ENCODE measurements at regions not wholly inside any gene's neighbourhood (a gene's known extent, or its start where the extent isn't known, plus 50 kb on each side); places are given as distances from the start of the nearest gene placed in this dataset.

GRCh38 chr5:28880936-28881335 lies 1842.5 kb upstream of the CDH9 start:
- no peak for TF ChIP-seq CTCF (IDR thresholded peaks at IDR 0.05)
- no peak for TF ChIP-seq POLR2A (IDR thresholded peaks at IDR 0.05)
- no peak for TF ChIP-seq POLR2AphosphoS5 (IDR thresholded peaks at IDR 0.05; ENCODE audit: insufficient read depth in 1 of 2, low read depth in 1 of 2)
